ENCODE measurements at regions not wholly inside any gene's neighbourhood (a gene's known extent, or its start where the extent isn't known, plus 50 kb on each side); places are given as distances from the start of the nearest gene placed in this dataset.

DNA sequence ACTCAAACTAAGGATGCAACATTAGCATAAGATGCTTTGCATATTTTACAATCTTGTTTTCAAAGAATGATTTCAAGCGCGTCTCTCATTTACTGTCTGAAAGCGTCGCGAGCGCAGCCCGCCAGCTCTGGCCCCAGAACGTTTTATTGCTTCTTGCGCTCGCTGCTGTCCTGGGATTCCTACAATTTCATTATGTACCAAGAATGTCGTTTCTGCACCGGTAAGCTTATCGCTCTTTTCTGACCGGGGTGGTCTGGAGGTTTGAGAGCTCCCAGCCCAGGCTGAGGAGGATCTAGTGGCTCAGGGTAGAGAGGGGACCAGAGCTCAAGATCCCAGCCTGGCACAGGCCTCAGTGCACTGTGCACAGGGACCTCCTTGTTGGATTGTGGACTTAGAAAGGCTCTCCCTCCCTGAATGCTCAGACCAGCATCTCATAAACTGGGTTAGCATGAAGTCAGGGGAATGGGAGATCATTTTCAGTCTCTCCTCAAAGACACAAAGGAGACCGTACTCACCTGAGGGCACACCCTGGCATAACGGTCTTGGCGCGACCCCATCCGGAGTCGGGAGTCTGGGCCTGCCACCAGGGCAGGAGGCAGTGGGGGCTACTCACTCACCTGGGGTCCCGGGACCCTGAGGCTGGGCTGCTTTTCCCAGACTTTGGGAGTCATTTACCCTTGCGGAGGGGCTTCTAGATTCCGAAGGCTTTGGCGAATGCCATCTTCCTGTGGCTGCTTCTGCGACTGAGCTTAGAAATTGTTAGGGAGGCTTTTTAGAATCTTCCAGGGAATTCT is 817.4 kb downstream of the BRD1 start:
- no peak overlapping the region for H3K4ac ChIP-seq (ENCODE audit: low read length)
- no peak overlapping the region for H4K91ac ChIP-seq (ENCODE audit: low read depth, low read length, poor library complexity)
- no peak overlapping the region for H2BK5ac ChIP-seq (ENCODE audit: low read length)
- H3K4me2 ChIP-seq (ENCODE audit: insufficient read depth, low read length, poor library complexity, severe bottlenecking) = no peak overlapping the region
- no peak for DNase-seq (ENCODE audit: low spot score)
- H3K18ac ChIP-seq (ENCODE audit: low read length) = peak overlapping the region; percentile 3
- H3K4me3 ChIP-seq (ENCODE audit: low read length in 2 of 2) = no peak overlapping the region
- no CpG with 5 or more reads among the region's 25 CpGs for WGBS, 2 donors (ENCODE audit: extremely low coverage in 2 of 2, insufficient read length in 2 of 2, insufficient replicate concordance in 1 of 2)
- no peak overlapping the region for H2AFZ ChIP-seq (ENCODE audit: low read length)
- no peak overlapping the region for H3K23ac ChIP-seq (ENCODE audit: low read depth, low read length, poor library complexity)
- H3K27ac ChIP-seq (replicated peaks; ENCODE audit: low read length) = no peak overlapping the region
- H3K79me1 ChIP-seq (ENCODE audit: low read depth, low read length) = no peaks in the 10 kb centered on the region
- no peak overlapping the region for H2BK12ac ChIP-seq (ENCODE audit: low read length)
- H4K8ac ChIP-seq (ENCODE audit: low read depth, low read length) = no peak overlapping the region
- H2BK15ac ChIP-seq (ENCODE audit: low read length) = no peak overlapping the region
- peaks cover 0 to 2% of the 10 kb centered on the region in 2 donors for H3K9me3 ChIP-seq (replicated peaks in 1 of 2; ENCODE audit: control insufficient read depth in 2 of 2, insufficient read depth in 1 of 2, low read depth in 1 of 2, low read length in 2 of 2)
- H2BK120ac ChIP-seq (ENCODE audit: low read depth, low read length) = no peak overlapping the region
- no peaks in the 10 kb centered on the region for H3K36me3 ChIP-seq (replicated peaks in 1 of 2; ENCODE audit: control insufficient read depth in 2 of 2, insufficient read depth in 2 of 2, low read length in 2 of 2)
- peaks cover 5 to 8% of the 10 kb centered on the region in 2 donors for H3K4me1 ChIP-seq (ENCODE audit: control insufficient read depth in 2 of 2, insufficient read depth in 1 of 2, low read depth in 1 of 2, low read length in 2 of 2)
- H2AK5ac ChIP-seq (ENCODE audit: low read depth, low read length) = peak overlapping the region; percentile 78
- no peak overlapping the region for H3K9ac ChIP-seq (ENCODE audit: low read depth, low read length, poor library complexity)
- no peaks in the 10 kb centered on the region for H3K27me3 ChIP-seq (ENCODE audit: control insufficient read depth in 3 of 3, insufficient read depth in 3 of 3, low read depth in 1 of 3, low read length in 3 of 3)
- H3K14ac ChIP-seq (ENCODE audit: low read length) = peak overlapping the region; percentile 40

DNA sequence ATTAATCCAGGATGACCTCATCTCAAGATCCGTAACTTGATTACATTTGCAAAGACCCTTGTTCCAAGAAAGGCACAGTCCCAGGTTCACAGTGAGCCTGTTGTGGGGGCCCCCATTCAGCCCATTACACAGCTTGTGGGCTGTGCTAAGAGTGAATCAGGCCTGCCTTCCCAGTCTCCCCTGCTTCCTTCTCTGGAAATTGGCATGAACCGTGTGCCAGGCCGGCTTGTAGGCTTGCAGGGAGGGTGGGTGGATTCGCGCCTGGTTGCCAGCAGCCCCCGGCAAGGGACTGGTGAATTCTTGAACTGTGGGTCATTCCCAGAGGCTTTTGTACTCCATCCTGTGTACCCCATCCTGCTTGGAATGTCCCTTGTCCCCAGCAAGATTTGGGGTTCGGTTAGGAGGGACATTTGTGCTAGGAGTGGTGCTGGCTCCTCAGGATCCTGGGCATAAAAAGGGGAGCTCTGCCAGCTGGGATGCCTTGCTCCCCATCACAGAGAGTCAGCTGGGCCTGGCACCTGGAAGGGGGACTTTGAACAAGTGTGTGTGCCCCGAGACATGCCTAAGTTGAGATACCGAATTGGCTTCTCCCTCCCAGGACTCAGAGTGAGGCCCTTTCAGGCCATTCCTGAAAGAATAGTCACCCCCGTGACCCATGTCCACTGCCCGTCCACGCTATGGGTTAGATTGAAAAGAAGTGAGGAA is 818.2 kb downstream of the BRD1 start:
- Histone ChIP-seq H2BK15ac (ENCODE audit: low read length) (no peak overlapping the region), H4K91ac (ENCODE audit: low read depth, low read length, poor library complexity) (no peak overlapping the region), H3K23ac (ENCODE audit: low read depth, low read length, poor library complexity) (no peak overlapping the region), H3K18ac (ENCODE audit: low read length) (no peak overlapping the region), H2BK5ac (ENCODE audit: low read length) (no peak overlapping the region), H3K14ac (ENCODE audit: low read length) (peak overlapping the region; percentile 65), H3K4me3 (ENCODE audit: low read length in 2 of 2) (no peak overlapping the region), H3K79me1 (ENCODE audit: low read depth, low read length) (no peaks in the 10 kb centered on the region), H3K36me3 (replicated peaks in 1 of 2; ENCODE audit: control insufficient read depth in 2 of 2, insufficient read depth in 2 of 2, low read length in 2 of 2) (no peaks in the 10 kb centered on the region), H3K9me3 (replicated peaks in 1 of 2; ENCODE audit: control insufficient read depth in 2 of 2, insufficient read depth in 1 of 2, low read depth in 1 of 2, low read length in 2 of 2) (peaks cover 0 to 2% of the 10 kb centered on the region in 2 donors), H3K27ac (replicated peaks; ENCODE audit: low read length) (no peak overlapping the region), H2BK12ac (ENCODE audit: low read length) (no peak overlapping the region), H2BK120ac (ENCODE audit: low read depth, low read length) (no peak overlapping the region), H3K27me3 (ENCODE audit: control insufficient read depth in 3 of 3, insufficient read depth in 3 of 3, low read depth in 1 of 3, low read length in 3 of 3) (no peaks in the 10 kb centered on the region), H2AK5ac (ENCODE audit: low read depth, low read length) (peak overlapping the region; percentile 32), H3K4me1 (ENCODE audit: control insufficient read depth in 2 of 2, insufficient read depth in 1 of 2, low read depth in 1 of 2, low read length in 2 of 2) (peaks cover 5% of the 10 kb centered on the region in 2 donors), H2AFZ (ENCODE audit: low read length) (no peak overlapping the region), H3K4me2 (ENCODE audit: insufficient read depth, low read length, poor library complexity, severe bottlenecking) (no peak overlapping the region), H3K9ac (ENCODE audit: low read depth, low read length, poor library complexity) (no peak overlapping the region), H3K4ac (ENCODE audit: low read length) (no peak overlapping the region), H4K8ac (ENCODE audit: low read depth, low read length) (no peak overlapping the region)
- WGBS, 2 donors (ENCODE audit: extremely low coverage in 2 of 2, insufficient read length in 2 of 2, insufficient replicate concordance in 1 of 2) = no CpG with 5 or more reads among the region's 12 CpGs
- no peak for DNase-seq (ENCODE audit: low spot score)

DNA sequence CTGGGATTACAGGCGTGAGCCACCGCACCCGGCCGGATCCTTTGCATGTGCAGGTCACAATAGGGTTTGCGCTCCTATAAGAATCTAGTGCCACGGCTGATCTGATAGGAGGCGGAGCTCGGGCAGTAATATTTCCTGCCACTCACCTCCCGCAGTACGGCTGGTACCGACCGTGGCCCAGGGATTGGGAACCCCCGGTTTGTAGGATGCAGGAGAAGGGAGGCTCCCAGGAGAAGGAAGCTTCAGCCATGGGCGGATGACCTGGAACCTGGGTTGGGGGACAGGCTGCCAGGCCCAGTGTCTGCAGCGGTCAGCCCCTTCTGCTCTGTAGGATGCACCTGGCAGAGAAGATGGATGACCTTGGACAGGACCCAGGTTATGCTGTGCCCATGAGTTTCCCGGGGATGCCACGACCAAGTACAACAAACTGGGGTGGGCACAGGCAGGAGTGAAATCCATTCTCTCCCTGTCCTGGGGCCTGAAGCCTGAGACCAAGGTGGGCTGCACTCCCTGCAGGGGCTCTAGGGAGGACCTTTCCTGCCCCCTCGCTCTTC is 818.9 kb downstream of the BRD1 start:
- Histone ChIP-seq H3K4me3 (ENCODE audit: low read length in 2 of 2) (no peak overlapping the region), H3K79me1 (ENCODE audit: low read depth, low read length) (no peaks in the 10 kb centered on the region), H2BK12ac (ENCODE audit: low read length) (peak overlapping the region; percentile 30), H3K14ac (ENCODE audit: low read length) (no peak overlapping the region), H3K4me2 (ENCODE audit: insufficient read depth, low read length, poor library complexity, severe bottlenecking) (no peak overlapping the region), H2AK5ac (ENCODE audit: low read depth, low read length) (peak overlapping the region; percentile 32), H2AFZ (ENCODE audit: low read length) (no peak overlapping the region), H2BK120ac (ENCODE audit: low read depth, low read length) (no peak overlapping the region), H3K27ac (replicated peaks; ENCODE audit: low read length) (no peak overlapping the region), H3K36me3 (replicated peaks in 1 of 2; ENCODE audit: control insufficient read depth in 2 of 2, insufficient read depth in 2 of 2, low read length in 2 of 2) (no peaks in the 10 kb centered on the region), H3K4me1 (ENCODE audit: control insufficient read depth in 2 of 2, insufficient read depth in 1 of 2, low read depth in 1 of 2, low read length in 2 of 2) (peaks cover 0 to 5% of the 10 kb centered on the region in 2 donors), H3K9me3 (replicated peaks in 1 of 2; ENCODE audit: control insufficient read depth in 2 of 2, insufficient read depth in 1 of 2, low read depth in 1 of 2, low read length in 2 of 2) (peaks cover 0 to 2% of the 10 kb centered on the region in 2 donors), H4K8ac (ENCODE audit: low read depth, low read length) (no peak overlapping the region), H2BK5ac (ENCODE audit: low read length) (no peak overlapping the region), H3K23ac (ENCODE audit: low read depth, low read length, poor library complexity) (no peak overlapping the region), H4K91ac (ENCODE audit: low read depth, low read length, poor library complexity) (no peak overlapping the region), H3K9ac (ENCODE audit: low read depth, low read length, poor library complexity) (no peak overlapping the region), H3K18ac (ENCODE audit: low read length) (peak overlapping the region; percentile 16), H3K4ac (ENCODE audit: low read length) (no peak overlapping the region), H3K27me3 (ENCODE audit: control insufficient read depth in 3 of 3, insufficient read depth in 3 of 3, low read depth in 1 of 3, low read length in 3 of 3) (no peaks in the 10 kb centered on the region), H2BK15ac (ENCODE audit: low read length) (no peak overlapping the region)
- no peak for DNase-seq (ENCODE audit: low spot score)
- no CpG with 5 or more reads among the region's 18 CpGs for WGBS, 2 donors (ENCODE audit: extremely low coverage in 2 of 2, insufficient read length in 2 of 2, insufficient replicate concordance in 1 of 2)
